SKM-1 treated with dmso at 0.1 percent for 144 hours (cell line): ENCODE measurements at regions not wholly inside any gene's neighbourhood (a gene's known extent, or its start where the extent isn't known, plus 50 kb on each side); places are given as distances from the start of the nearest gene placed in this dataset.

Experiments used
- DNase-seq: peaks from one replicate; lab custom pipeline; 2025; ENCODE audit not compliant: unreplicated experiment; lab: John Stamatoyannopoulos, UW

- no peak for DNase-seq
Measured at GRCh38 chr9:87437966-87438365, 59.7 kb upstream of the DAPK1 start.

GRCh38 chr9:87441251-87441650 lies 56.4 kb upstream of the DAPK1 start:
- DNase-seq = no peak

- DNase-seq = no peak
Measured at GRCh38 chr9:87442451-87442850, 55.2 kb upstream of the DAPK1 start.

GRCh38 chr9:87443006-87443405 lies 54.7 kb upstream of the DAPK1 start:
- DNase-seq = no peak

GRCh38 chr9:87443461-87443860 lies 54.2 kb upstream of the DAPK1 start:
- DNase-seq = no peak

GRCh38 chr9:87445646-87446045 lies 52.0 kb upstream of the DAPK1 start:
- peak; percentile 13 for DNase-seq

- DNase-seq = no peak
Measured at GRCh38 chr9:87446527-87446926, 51.1 kb upstream of the DAPK1 start.

- no peak for DNase-seq
Measured at GRCh38 chr9:87447547-87448432, 49.9 kb upstream of the DAPK1 start.
